ENCODE measurements at regions not wholly inside any gene's neighbourhood (a gene's known extent, or its start where the extent isn't known, plus 50 kb on each side); places are given as distances from the start of the nearest gene placed in this dataset.

DNA sequence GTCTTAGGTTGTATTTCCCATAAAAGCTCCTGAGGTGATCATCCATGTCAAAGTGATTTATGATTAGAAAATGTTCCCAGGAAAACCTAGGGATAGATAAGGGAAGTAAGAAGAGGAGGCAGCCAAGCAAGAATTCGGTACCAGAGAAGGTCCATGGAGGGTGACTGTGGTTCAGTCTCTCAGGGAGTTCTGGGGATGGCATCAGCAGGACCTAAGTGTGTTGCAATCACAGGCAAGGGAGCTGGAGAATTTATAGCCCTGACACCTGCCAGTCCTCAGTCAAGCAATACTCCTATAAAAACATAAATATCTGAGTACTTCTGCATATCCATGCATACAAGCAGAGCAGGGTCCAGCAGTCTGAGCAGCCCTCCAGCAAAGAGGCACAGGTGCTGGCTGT, 95.6 kb upstream of the TOPAZ1 start:
- TF ChIP-seq, protein P1, sequence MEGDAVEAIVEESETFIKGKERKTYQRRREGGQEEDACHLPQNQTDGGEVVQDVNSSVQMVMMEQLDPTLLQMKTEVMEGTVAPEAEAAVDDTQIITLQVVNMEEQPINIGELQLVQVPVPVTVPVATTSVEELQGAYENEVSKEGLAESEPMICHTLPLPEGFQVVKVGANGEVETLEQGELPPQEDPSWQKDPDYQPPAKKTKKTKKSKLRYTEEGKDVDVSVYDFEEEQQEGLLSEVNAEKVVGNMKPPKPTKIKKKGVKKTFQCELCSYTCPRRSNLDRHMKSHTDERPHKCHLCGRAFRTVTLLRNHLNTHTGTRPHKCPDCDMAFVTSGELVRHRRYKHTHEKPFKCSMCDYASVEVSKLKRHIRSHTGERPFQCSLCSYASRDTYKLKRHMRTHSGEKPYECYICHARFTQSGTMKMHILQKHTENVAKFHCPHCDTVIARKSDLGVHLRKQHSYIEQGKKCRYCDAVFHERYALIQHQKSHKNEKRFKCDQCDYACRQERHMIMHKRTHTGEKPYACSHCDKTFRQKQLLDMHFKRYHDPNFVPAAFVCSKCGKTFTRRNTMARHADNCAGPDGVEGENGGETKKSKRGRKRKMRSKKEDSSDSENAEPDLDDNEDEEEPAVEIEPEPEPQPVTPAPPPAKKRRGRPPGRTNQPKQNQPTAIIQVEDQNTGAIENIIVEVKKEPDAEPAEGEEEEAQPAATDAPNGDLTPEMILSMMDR (IDR thresholded peaks at IDR 0.05), result no peak
- TF ChIP-seq POLR2A (IDR thresholded peaks at IDR 0.05), result no peak
